NT2/D1 (cell line): ENCODE measurements at regions not wholly inside any gene's neighbourhood (a gene's known extent, or its start where the extent isn't known, plus 50 kb on each side); places are given as distances from the start of the nearest gene placed in this dataset.

Source experiments
- SUZ12 ChIP-seq: IDR thresholded peaks from 2 replicates; pipeline ENCODE4 v1.6.1; 2011; ENCODE audit not compliant: insufficient read length, insufficient read depth; ENCODE audit errors: extremely low read depth
- YY1 ChIP-seq: IDR thresholded peaks from 2 replicates; pipeline ENCODE4 v1.6.1; 2011; ENCODE audit not compliant: insufficient read length, insufficient read depth
- ZNF274 ChIP-seq: IDR thresholded peaks from 2 replicates; pipeline ENCODE4 v1.6.1; 2011; ENCODE audit warnings: mild to moderate bottlenecking, low read depth, low read length

- no peak for TF ChIP-seq ZNF274
- TF ChIP-seq YY1: no peak
- no peak for TF ChIP-seq SUZ12
These were observed 104.8 kb upstream of the FN1 start for GRCh38 chr2:215540658-215541057.
